ENCODE measurements at regions not wholly inside any gene's neighbourhood (a gene's known extent, or its start where the extent isn't known, plus 50 kb on each side); places are given as distances from the start of the nearest gene placed in this dataset.

- Mint-ChIP-seq H3K4me3 (ENCODE audit: unreplicated experiment) (no peak overlapping the region), H3K9me3 (ENCODE audit: unreplicated experiment) (no peaks in the 10 kb centered on the region), H3K27ac (ENCODE audit: low read depth, unreplicated experiment) (no peak overlapping the region), H3K36me3 (ENCODE audit: insufficient read depth, unreplicated experiment) (no peaks in the 10 kb centered on the region), H3K4me1 (ENCODE audit: insufficient read depth, unreplicated experiment) (peaks cover 11% of the 10 kb centered on the region), H3K27me3 (ENCODE audit: insufficient read depth, unreplicated experiment) (no peaks in the 10 kb centered on the region)
- DNase-seq (ENCODE audit: unreplicated experiment), result no peak
- BruUV-seq (replicated peaks), result no TSS peak
- TF ChIP-seq CTCF (IDR thresholded peaks at IDR 0.05; ENCODE audit: unreplicated experiment), result no peak
- POLR2A ChIA-PET, result no interaction called here
- CTCF ChIA-PET, result interaction anchor here (0.6 kb wide), 1 partner anchor 403 kb away, joined by 5 read pairs; no protein-coding TSS in a partner anchor
- intact Hi-C loops (cut with micrococcal nuclease), result no loop called here
Observed at GRCh38 chr11:130576146-130576545, 127.7 kb downstream of the ADAMTS15 start.

GRCh38 chr11:130578738-130579368 lies 130.4 kb downstream of the ADAMTS15 start:
- Mint-ChIP-seq H3K27me3 (ENCODE audit: insufficient read depth, unreplicated experiment) (no peaks in the 10 kb centered on the region), H3K4me3 (ENCODE audit: unreplicated experiment) (no peak overlapping the region), H3K27ac (ENCODE audit: low read depth, unreplicated experiment) (no peak overlapping the region), H3K9me3 (ENCODE audit: unreplicated experiment) (no peaks in the 10 kb centered on the region), H3K4me1 (ENCODE audit: insufficient read depth, unreplicated experiment) (peaks cover 16% of the 10 kb centered on the region), H3K36me3 (ENCODE audit: insufficient read depth, unreplicated experiment) (no peaks in the 10 kb centered on the region)
- DNase-seq (ENCODE audit: unreplicated experiment), result no peak
- intact Hi-C loops (cut with micrococcal nuclease), result no loop called here
- no TSS peak for BruUV-seq (replicated peaks)
- TF ChIP-seq CTCF (IDR thresholded peaks at IDR 0.05; ENCODE audit: unreplicated experiment), result no peak
- POLR2A ChIA-PET, result no interaction called here
- CTCF ChIA-PET, result interaction anchor here (0.6 kb wide), 2 partner anchors 148 to 162 kb away, joined by 3 read pairs; no protein-coding TSS in a partner anchor

GRCh38 chr11:130580372-130580771 lies 131.9 kb downstream of the ADAMTS15 start:
- BruUV-seq (replicated peaks), result no TSS peak
- no peaks in the 10 kb centered on the region for H3K36me3 Mint-ChIP-seq (ENCODE audit: insufficient read depth, unreplicated experiment)
- ChIA-PET CTCF (interaction anchor here (0.6 kb wide), 2 partner anchors 132 to 245 kb away, joined by 3 read pairs; no protein-coding TSS in a partner anchor), POLR2A (no interaction called here)
- peak overlapping the region; percentile 13 for H3K27ac Mint-ChIP-seq (ENCODE audit: low read depth, unreplicated experiment)
- no peak overlapping the region for H3K4me3 Mint-ChIP-seq (ENCODE audit: unreplicated experiment)
- peaks cover 19% of the 10 kb centered on the region for H3K4me1 Mint-ChIP-seq (ENCODE audit: insufficient read depth, unreplicated experiment)
- H3K9me3 Mint-ChIP-seq (ENCODE audit: unreplicated experiment), result no peaks in the 10 kb centered on the region
- DNase-seq (ENCODE audit: unreplicated experiment), result peak; percentile 90
- intact Hi-C loops (cut with micrococcal nuclease), result no loop called here
- no peak for TF ChIP-seq CTCF (IDR thresholded peaks at IDR 0.05; ENCODE audit: unreplicated experiment)
- H3K27me3 Mint-ChIP-seq (ENCODE audit: insufficient read depth, unreplicated experiment), result no peaks in the 10 kb centered on the region

- TSS peak; percentile 76 for BruUV-seq (replicated peaks)
- POLR2A ChIA-PET, result no interaction called here
- TF ChIP-seq CTCF (IDR thresholded peaks at IDR 0.05; ENCODE audit: unreplicated experiment), result no peak
- Mint-ChIP-seq H3K27me3 (ENCODE audit: insufficient read depth, unreplicated experiment) (no peaks in the 10 kb centered on the region), H3K36me3 (ENCODE audit: insufficient read depth, unreplicated experiment) (no peaks in the 10 kb centered on the region), H3K4me1 (ENCODE audit: insufficient read depth, unreplicated experiment) (peaks cover 25% of the 10 kb centered on the region), H3K27ac (ENCODE audit: low read depth, unreplicated experiment) (peak overlapping the region; percentile 13), H3K9me3 (ENCODE audit: unreplicated experiment) (no peaks in the 10 kb centered on the region), H3K4me3 (ENCODE audit: unreplicated experiment) (no peak overlapping the region)
- CTCF ChIA-PET, result interaction anchor here (0.6 kb wide), 2 partner anchors 133 to 245 kb away, joined by 3 read pairs; no protein-coding TSS in a partner anchor
- intact Hi-C loops (cut with micrococcal nuclease), result no loop called here
- peak; percentile 69 for DNase-seq (ENCODE audit: unreplicated experiment)
Observed at GRCh38 chr11:130580891-130581492, 132.5 kb downstream of the ADAMTS15 start.

All from MCF 10A (cell line).